SIG-M5 treated with dmso at 0.1 percent for 504 hours (cell line): ENCODE measurements at regions not wholly inside any gene's neighbourhood (a gene's known extent, or its start where the extent isn't known, plus 50 kb on each side); places are given as distances from the start of the nearest gene placed in this dataset.

Experiments
- DNase-seq: peaks from one replicate; lab custom pipeline; 2025; ENCODE audit not compliant: unreplicated experiment; lab: John Stamatoyannopoulos, UW

- DNase-seq, result no peak
Measured at GRCh38 chr12:124241776-124242528, 52.9 kb upstream of the RFLNA start.

- peak; percentile 47 for DNase-seq
Measured at GRCh38 chr12:124242529-124243065, 52.3 kb upstream of the RFLNA start.

GRCh38 chr12:124243936-124244335 lies 51.0 kb upstream of the RFLNA start:
- no peak for DNase-seq
